SHP77 treated with DMSO at 0.1 percent for 48 hours (cell line): ENCODE measurements at regions not wholly inside any gene's neighbourhood (a gene's known extent, or its start where the extent isn't known, plus 50 kb on each side); places are given as distances from the start of the nearest gene placed in this dataset.

Experiments used
- DNase-seq: peaks from one replicate; lab custom pipeline; 2025; lab: John Stamatoyannopoulos, UW

GRCh38 chr13:74084375-74084935 is 49.7 kb downstream of the KLF12 start:
- DNase-seq: no peak

- DNase-seq: no peak
Measured at GRCh38 chr13:74082741-74083160, 51.5 kb downstream of the KLF12 start.

- DNase-seq: no peak
Measured at GRCh38 chr13:74080762-74081161, 53.4 kb downstream of the KLF12 start.

- DNase-seq: no peak
Measured at GRCh38 chr13:74077792-74078191, 56.4 kb downstream of the KLF12 start.

GRCh38 chr13:74077375-74077774 is 56.8 kb downstream of the KLF12 start:
- no peak for DNase-seq

GRCh38 chr13:74074723-74075122 is 59.5 kb downstream of the KLF12 start:
- DNase-seq: no peak

GRCh38 chr13:74073274-74073673 is 60.9 kb downstream of the KLF12 start:
- DNase-seq: no peak

- DNase-seq: no peak
Measured at GRCh38 chr13:74070513-74070912, 63.7 kb downstream of the KLF12 start.

- DNase-seq: no peak
Measured at GRCh38 chr13:74070065-74070464, 64.1 kb downstream of the KLF12 start.

GRCh38 chr13:74068471-74068870 is 65.7 kb downstream of the KLF12 start:
- no peak for DNase-seq

- no peak for DNase-seq
Measured at GRCh38 chr13:74067818-74068217, 66.4 kb downstream of the KLF12 start.

- DNase-seq: no peak
Measured at GRCh38 chr13:74066937-74067336, 67.3 kb downstream of the KLF12 start.

GRCh38 chr13:74064805-74065312 is 69.3 kb downstream of the KLF12 start:
- DNase-seq: no peak

GRCh38 chr13:74063533-74064100 is 70.6 kb downstream of the KLF12 start:
- no peak for DNase-seq

GRCh38 chr13:74062933-74063332 is 71.3 kb downstream of the KLF12 start:
- DNase-seq: no peak

- DNase-seq: no peak
Measured at GRCh38 chr13:74061926-74062595, 72.1 kb downstream of the KLF12 start.

GRCh38 chr13:74056801-74057542 is 77.2 kb downstream of the KLF12 start:
- no peak for DNase-seq

GRCh38 chr13:74052402-74052928 is 81.7 kb downstream of the KLF12 start:
- DNase-seq: no peak

- no peak for DNase-seq
Measured at GRCh38 chr13:74048756-74049155, 85.4 kb downstream of the KLF12 start.

GRCh38 chr13:74047931-74048600 is 86.1 kb downstream of the KLF12 start:
- no peak for DNase-seq

- no peak for DNase-seq
Measured at GRCh38 chr13:74046431-74046830, 87.8 kb downstream of the KLF12 start.

GRCh38 chr13:74045583-74045982 is 88.6 kb downstream of the KLF12 start:
- no peak for DNase-seq
